ENCODE measurements at regions not wholly inside any gene's neighbourhood (a gene's known extent, or its start where the extent isn't known, plus 50 kb on each side); places are given as distances from the start of the nearest gene placed in this dataset.

- TF ChIP-seq, protein P1, sequence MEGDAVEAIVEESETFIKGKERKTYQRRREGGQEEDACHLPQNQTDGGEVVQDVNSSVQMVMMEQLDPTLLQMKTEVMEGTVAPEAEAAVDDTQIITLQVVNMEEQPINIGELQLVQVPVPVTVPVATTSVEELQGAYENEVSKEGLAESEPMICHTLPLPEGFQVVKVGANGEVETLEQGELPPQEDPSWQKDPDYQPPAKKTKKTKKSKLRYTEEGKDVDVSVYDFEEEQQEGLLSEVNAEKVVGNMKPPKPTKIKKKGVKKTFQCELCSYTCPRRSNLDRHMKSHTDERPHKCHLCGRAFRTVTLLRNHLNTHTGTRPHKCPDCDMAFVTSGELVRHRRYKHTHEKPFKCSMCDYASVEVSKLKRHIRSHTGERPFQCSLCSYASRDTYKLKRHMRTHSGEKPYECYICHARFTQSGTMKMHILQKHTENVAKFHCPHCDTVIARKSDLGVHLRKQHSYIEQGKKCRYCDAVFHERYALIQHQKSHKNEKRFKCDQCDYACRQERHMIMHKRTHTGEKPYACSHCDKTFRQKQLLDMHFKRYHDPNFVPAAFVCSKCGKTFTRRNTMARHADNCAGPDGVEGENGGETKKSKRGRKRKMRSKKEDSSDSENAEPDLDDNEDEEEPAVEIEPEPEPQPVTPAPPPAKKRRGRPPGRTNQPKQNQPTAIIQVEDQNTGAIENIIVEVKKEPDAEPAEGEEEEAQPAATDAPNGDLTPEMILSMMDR (IDR thresholded peaks at IDR 0.05; ENCODE audit: extremely low read depth, insufficient read depth, missing control alignments) = no peak
- no peak for DNase-seq (ENCODE audit: low spot score)
- in situ Hi-C loops (cut with MboI; ENCODE audit: low pct_unique_long_range_greater_than_20kb, low sequenced_read_pairs, unreplicated experiment) = no loop called here
These were observed 224.4 kb upstream of the MC4R start for GRCh38 chr18:60596928-60597327.

- TF ChIP-seq, protein P1 (IDR thresholded peaks at IDR 0.05; ENCODE audit: extremely low read depth, insufficient read depth, missing control alignments) = no peak
- in situ Hi-C loops (cut with MboI; ENCODE audit: low pct_unique_long_range_greater_than_20kb, low sequenced_read_pairs, unreplicated experiment) = no loop called here
- no peak for DNase-seq (ENCODE audit: low spot score)
These were observed 226.7 kb upstream of the MC4R start for GRCh38 chr18:60599267-60599666.

GRCh38 chr18:60599995-60600394, 227.4 kb upstream of the MC4R start:
- in situ Hi-C loops (cut with MboI; ENCODE audit: low pct_unique_long_range_greater_than_20kb, low sequenced_read_pairs, unreplicated experiment) = no loop called here
- TF ChIP-seq, protein P1 (IDR thresholded peaks at IDR 0.05; ENCODE audit: extremely low read depth, insufficient read depth, missing control alignments) = no peak
- no peak for DNase-seq (ENCODE audit: low spot score)

GRCh38 chr18:60601249-60601648, 228.7 kb upstream of the MC4R start:
- in situ Hi-C loops (cut with MboI; ENCODE audit: low pct_unique_long_range_greater_than_20kb, low sequenced_read_pairs, unreplicated experiment) = no loop called here
- DNase-seq (ENCODE audit: low spot score) = no peak
- TF ChIP-seq, protein P1 (IDR thresholded peaks at IDR 0.05; ENCODE audit: extremely low read depth, insufficient read depth, missing control alignments) = no peak

- TF ChIP-seq, protein P1 (IDR thresholded peaks at IDR 0.05; ENCODE audit: extremely low read depth, insufficient read depth, missing control alignments) = no peak
- in situ Hi-C loops (cut with MboI; ENCODE audit: low pct_unique_long_range_greater_than_20kb, low sequenced_read_pairs, unreplicated experiment) = no loop called here
- no peak for DNase-seq (ENCODE audit: low spot score)
These were observed 250.8 kb upstream of the MC4R start for GRCh38 chr18:60623331-60623730.

- in situ Hi-C loops (cut with MboI; ENCODE audit: low pct_unique_long_range_greater_than_20kb, low sequenced_read_pairs, unreplicated experiment) = no loop called here
- no peak for DNase-seq (ENCODE audit: low spot score)
- TF ChIP-seq, protein P1 (IDR thresholded peaks at IDR 0.05; ENCODE audit: extremely low read depth, insufficient read depth, missing control alignments) = no peak
These were observed 251.6 kb upstream of the MC4R start for GRCh38 chr18:60624207-60624606.

- TF ChIP-seq, protein P1 (IDR thresholded peaks at IDR 0.05; ENCODE audit: extremely low read depth, insufficient read depth, missing control alignments) = no peak
- DNase-seq (ENCODE audit: low spot score) = no peak
- in situ Hi-C loops (cut with MboI; ENCODE audit: low pct_unique_long_range_greater_than_20kb, low sequenced_read_pairs, unreplicated experiment) = no loop called here
These were observed 267.3 kb upstream of the MC4R start for GRCh38 chr18:60639836-60640235.

All from GM13977 (cell line).